Glomerular visceral epithelial cell (primary cell): ENCODE measurements at regions not wholly inside any gene's neighbourhood (a gene's known extent, or its start where the extent isn't known, plus 50 kb on each side); places are given as distances from the start of the nearest gene placed in this dataset.
"Not testable (repeated sequence)": the region's sequence is repeated elsewhere in the genome, so short reads cannot be mapped to it uniquely, and the experiment has no call there.

Experiments used
- DNase-seq: peaks from one replicate; pipeline ENCODE4 v3.0.0-alpha.2; 2016; ENCODE audit errors: extremely low spot score

- no peak for DNase-seq
Measured at GRCh38 chr1:78715181-78715661, 65.6 kb downstream of the IFI44 start.

DNA sequence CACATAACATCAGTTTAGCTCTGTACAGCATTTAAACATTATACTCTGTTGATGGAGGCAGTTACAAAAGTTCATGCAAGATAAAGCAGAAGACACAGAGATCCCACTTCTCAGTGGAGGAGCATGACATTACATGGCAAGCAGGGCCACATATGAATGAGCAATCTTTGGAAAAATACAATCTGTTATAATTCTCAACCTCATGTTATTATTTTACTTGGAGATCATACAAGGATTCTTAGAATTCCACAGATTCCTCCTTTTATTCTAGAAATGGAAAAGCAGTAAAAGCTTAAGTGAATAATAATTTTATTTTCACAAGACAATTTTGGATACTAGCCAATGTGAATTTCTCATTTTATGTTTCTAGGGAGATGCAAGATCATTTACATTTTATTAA is 66.6 kb downstream of the IFI44 start:
- peak; percentile 31 for DNase-seq

DNA sequence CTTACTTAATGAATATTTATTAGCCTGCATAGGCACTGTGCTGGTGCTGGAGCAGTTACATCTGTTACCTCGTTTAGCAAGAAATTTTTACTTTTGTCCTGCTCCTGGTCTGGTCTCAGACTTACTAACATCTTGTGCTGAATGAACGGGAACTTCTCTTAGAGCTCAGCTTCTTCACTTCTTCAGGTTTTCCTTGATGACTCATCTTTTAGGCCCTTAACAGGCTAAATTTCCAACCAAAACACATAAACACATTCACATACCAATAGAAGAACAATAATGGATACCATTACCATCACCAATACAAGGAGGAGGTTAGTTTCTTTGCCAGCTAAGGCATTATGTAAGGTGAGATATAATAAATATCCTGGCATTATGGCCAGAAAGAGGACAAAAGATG is 68.9 kb downstream of the IFI44 start:
- DNase-seq = no peak

DNA sequence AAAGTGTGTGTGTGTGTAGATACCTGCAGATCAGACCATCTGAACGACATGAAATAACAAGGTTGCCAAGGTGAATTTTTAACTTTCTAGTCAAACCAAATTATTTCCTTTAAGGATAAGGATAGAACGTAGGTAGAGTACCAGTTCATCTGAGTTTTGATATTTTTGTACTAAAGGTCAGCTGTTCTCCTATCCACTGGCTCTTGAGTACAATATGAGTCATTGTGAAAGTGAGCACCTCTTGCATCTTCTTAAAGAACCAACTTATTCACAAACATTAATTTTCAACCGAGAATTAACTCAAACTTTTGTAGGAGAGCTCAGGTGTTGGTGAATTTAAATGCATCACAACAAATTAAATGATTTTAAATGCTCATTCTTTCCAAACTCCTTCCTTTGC is 71.5 kb downstream of the IFI44 start:
- DNase-seq = no peak

GRCh38 chr1:78722105-78722504 is 72.5 kb downstream of the IFI44 start:
- DNase-seq = no peak

- no peak for DNase-seq
Measured at GRCh38 chr1:78722521-78722920, 72.9 kb downstream of the IFI44 start.

- no peak for DNase-seq
Measured at GRCh38 chr1:78722947-78723346, 73.3 kb downstream of the IFI44 start.

DNA sequence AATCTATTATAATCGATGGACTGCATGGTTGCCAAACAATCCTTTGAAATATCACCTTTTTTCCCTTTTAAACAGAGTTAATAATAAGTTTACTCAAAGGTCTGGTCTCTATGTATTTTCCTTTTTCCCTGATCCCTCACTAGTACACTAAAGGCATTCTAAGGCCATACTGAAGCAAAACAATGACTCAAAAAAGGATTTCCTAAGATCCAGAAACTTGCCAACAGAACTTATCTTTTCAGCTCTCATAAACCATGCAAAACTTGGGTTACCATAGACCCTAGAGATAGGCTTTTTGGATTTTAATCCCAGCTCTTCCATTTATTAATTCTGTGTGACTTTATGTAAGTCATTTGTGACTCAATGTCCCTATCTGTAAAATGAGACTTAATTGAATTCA is 77.1 kb downstream of the IFI44 start:
- DNase-seq = no peak

DNA sequence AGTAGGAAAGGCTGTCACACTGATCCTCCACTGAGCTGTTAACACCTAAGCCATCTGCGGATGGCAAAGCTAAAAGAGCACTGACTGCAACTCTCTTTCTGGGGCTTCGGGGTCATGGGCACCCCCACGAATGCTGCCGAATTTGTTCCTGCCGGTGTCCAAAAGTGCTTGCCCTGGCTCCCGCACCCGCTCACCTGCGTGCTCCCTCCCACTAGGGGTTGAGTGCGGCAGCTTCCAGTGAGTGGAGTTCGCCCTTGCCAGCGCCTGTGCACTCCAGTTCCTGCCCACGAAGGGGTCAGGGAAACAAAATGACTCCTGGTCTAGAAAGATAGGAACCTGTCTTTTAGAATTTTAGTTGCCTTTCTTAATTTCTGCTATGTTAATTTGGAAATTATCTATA is 78.7 kb downstream of the IFI44 start:
- no peak for DNase-seq

GRCh38 chr1:78730054-78730453 is 80.4 kb downstream of the IFI44 start:
- DNase-seq = no peak

- no peak for DNase-seq
Measured at GRCh38 chr1:78731674-78732073, 82.0 kb downstream of the IFI44 start.

DNA sequence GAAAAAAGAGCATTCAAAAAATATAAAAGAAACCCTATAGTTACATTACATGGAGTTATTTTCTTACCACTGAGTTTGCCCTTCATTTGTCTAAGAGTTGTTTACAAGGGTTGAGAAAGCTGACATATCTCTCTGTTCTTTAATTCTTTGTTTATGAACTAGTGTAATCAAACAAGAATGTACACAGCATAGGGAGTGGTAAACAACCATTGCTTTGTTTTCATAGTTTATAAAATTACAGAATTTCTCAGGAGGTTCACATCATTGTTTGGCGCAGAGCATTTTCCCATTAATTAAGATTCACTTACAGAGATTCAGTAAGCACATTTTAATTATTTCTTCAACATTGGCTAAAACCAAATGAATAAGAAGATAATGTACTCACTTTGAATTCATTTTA is 87.6 kb downstream of the IFI44 start:
- DNase-seq = no peak

DNA sequence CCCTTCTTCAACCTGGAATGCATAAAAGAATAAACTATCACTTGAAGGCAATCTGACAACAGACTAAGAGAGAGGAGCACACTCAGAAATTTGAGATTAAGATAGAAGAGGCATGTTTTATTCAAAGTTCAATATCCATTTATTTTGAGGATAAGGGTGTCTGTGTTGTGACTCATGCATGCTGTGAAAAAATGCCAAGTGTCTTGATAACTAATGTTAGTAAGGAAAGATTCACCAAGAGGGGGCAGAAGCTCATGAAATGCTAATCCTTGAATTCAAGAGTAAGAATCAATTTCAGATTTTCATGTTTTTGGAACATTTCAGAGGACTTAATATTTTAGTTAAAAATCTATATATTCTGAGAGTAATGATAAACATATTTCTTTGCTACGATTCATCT is 94.0 kb downstream of the IFI44 start:
- no peak for DNase-seq

DNA sequence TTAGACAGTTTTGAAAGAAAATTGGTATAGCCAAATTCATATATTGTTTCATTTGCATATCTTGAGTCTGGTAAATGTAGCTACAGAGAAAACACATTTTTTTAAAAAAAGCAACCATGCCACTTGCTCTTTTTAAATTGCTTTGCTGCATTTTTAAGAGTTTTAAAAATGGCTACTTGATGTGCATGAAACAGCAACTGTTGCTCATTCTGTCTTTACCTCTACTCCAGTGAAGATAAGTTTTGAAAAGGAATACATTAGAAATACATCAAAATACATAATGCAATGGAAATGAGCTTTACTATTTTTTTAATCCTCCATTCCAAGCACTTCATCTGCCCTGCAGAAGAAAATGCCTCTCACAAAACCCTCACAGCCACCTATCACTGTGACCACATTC is 95.5 kb downstream of the IFI44 start:
- DNase-seq = no peak

- DNase-seq = not testable (repeated sequence)
Measured at GRCh38 chr1:78753679-78754078, 104.0 kb downstream of the IFI44 start.

DNA sequence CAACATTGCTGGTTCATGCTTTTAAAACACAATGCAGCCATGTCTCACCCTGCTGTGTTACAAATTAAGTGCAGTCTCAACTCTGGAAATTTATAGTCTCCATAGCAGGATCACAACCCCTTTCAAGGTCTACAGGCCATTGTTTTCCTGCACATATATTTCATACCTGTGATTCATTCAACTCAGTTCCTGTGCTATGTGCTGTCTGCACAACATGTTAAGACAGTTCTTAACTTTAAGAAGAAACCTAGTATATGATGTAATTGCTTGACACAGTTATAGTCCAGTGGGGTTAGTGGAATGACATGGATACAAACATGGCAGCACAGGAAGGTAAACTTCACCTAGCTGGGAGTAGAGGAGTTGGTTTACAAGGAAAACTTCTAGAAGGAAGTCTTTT is 106.4 kb downstream of the IFI44 start:
- no peak for DNase-seq

DNA sequence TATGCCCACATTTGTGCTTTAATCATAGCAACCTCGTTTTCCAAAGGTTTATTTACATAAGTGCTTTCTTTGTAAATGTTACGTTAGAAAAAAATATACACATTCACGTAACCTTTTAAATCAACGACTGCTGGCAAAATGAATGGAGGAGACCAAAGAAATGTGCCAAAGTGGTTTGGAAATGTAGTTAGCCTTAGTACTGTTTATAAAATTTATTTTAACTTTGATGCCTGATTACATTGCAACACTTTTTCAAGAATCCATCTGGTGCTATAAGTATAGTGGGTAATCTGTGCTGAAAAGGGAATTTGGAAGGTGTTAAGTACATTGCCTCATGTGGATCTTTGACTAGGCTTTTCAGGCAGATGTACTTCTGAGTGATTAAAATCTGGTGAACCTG is 108.9 kb downstream of the IFI44 start:
- no peak for DNase-seq

- DNase-seq = no peak
Measured at GRCh38 chr1:78759881-78760280, 110.2 kb downstream of the IFI44 start.

DNA sequence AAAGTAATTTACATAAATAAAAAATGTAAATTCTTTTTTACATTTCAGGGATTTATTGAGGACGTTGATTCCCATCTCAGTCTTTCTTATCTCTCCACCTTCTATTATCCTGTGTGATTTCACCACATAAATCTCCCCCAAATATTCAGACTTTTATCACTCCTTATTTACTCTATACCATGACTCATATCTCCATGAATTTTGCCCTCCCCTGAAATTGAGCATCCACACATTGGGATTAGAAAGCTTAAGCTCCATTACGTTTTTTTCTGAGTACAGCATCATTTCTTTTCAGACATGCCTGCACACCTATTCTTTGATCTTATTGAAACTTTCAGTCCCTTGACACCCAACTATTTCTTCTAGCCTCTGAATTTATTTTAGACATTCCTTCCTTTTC is 111.2 kb downstream of the IFI44 start:
- DNase-seq = no peak

DNA sequence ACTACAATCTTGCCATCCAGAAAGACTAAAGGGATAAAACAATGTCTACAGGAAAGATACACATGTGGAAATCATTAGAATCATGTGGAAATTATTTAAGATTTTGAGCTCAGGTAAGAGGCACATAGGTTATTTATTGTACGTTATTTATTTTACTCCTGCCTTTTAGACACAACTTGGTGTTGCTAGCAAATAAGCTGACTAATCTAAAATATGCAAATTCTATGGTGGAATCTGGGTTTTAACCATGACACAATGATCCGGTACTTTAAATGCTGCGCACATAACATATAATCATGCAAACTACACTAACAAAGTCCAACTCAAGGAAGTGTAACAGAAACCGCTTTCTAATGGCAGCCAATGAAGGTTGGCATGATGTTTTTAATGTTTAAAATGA is 112.5 kb downstream of the IFI44 start:
- DNase-seq = no peak

- no peak for DNase-seq
Measured at GRCh38 chr1:78765489-78765888, 115.9 kb downstream of the IFI44 start.

- no peak for DNase-seq
Measured at GRCh38 chr1:78779831-78780230, 130.2 kb downstream of the IFI44 start.

DNA sequence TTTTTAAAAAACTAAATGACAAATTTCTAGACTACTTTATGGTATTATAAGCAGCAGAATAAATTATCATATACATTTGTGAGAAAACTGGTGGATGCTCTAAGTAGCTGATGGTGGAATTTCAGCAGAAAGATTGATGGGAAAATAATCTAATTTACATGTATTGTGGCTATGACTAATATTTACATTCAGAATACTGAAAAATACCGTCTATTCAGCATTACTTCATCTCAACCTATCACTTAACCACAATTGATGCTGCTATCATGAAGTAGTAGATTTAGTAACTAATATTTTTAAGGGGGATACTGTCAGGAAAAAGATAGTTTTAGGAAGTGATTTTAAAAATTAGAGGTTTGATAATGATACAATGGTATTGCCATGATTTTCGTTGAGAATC is 137.9 kb downstream of the IFI44 start:
- DNase-seq = no peak

DNA sequence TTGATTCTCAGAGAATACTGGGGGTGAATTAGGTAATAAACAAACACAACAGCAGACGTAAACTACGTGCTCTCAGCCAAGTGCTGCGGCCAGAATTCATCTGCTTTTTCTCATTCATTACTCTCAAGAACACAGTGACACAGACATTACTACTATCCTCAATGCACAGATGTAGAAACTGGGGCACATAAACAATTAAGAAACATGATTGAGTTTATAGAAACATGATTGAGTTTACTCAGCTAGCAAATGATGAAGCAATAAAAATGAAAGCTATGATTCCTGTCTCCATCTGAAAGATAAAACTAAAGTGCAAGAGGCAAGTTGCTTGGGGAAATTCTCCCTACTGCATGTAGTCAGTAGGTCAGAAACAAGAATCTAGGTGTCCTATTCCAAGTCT is 140.5 kb downstream of the IFI44 start:
- no peak for DNase-seq

GRCh38 chr1:78792756-78793155 is 143.1 kb downstream of the IFI44 start:
- DNase-seq = no peak
